ENCODE measurements at regions not wholly inside any gene's neighbourhood (a gene's known extent, or its start where the extent isn't known, plus 50 kb on each side); places are given as distances from the start of the nearest gene placed in this dataset.

DNA sequence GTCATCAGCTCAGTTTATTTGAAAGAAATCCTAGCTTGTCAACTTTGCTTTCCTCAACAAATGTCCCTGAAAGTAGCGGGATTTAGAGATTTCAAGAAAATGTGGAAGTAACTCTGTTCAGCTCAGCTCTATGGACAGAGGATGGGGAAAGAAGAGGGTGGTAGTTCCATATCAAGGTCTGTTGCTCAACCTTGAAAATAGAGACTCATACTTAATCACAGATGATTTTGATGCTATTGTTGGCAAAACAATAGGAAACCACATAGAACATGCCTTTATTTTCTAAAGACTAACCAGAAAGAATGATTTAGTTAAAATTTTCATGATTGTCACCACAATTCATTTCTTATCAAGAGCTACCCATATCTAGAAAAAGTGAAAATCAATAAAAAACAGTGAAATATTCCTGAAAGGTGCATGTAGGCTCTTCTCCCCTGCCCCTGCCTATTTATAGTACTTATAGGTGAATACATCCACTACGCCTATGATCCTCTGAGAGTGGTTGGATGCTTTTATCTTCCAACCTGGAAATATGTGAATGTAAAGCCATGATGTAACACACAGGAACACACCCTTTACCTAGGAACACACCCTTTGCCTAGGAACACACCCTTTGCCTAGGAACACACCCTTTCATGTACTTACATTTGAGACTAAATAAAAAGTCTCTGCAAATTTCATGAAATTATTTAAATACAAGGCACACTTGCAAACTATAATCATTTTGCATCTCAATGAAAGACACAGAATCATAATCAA, 65.8 kb downstream of the ETAA1 start:
- TF ChIP-seq, protein P1, sequence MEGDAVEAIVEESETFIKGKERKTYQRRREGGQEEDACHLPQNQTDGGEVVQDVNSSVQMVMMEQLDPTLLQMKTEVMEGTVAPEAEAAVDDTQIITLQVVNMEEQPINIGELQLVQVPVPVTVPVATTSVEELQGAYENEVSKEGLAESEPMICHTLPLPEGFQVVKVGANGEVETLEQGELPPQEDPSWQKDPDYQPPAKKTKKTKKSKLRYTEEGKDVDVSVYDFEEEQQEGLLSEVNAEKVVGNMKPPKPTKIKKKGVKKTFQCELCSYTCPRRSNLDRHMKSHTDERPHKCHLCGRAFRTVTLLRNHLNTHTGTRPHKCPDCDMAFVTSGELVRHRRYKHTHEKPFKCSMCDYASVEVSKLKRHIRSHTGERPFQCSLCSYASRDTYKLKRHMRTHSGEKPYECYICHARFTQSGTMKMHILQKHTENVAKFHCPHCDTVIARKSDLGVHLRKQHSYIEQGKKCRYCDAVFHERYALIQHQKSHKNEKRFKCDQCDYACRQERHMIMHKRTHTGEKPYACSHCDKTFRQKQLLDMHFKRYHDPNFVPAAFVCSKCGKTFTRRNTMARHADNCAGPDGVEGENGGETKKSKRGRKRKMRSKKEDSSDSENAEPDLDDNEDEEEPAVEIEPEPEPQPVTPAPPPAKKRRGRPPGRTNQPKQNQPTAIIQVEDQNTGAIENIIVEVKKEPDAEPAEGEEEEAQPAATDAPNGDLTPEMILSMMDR (IDR thresholded peaks at IDR 0.05 in 2 of 3, conservative IDR thresholded peaks at IDR 0.05 in 1 of 3; ENCODE audit: borderline replicate concordance in 1 of 3, insufficient read depth in 1 of 3, low read depth in 2 of 3, low read length in 2 of 3): no peak
- TF ChIP-seq SIN3A (IDR thresholded peaks at IDR 0.05; ENCODE audit: low read depth): no peak
- TF ChIP-seq POLR2A (IDR thresholded peaks at IDR 0.05; ENCODE audit: borderline replicate concordance, extremely low read depth, insufficient read depth, insufficient read length): no peak
- TF ChIP-seq, protein P2, sequence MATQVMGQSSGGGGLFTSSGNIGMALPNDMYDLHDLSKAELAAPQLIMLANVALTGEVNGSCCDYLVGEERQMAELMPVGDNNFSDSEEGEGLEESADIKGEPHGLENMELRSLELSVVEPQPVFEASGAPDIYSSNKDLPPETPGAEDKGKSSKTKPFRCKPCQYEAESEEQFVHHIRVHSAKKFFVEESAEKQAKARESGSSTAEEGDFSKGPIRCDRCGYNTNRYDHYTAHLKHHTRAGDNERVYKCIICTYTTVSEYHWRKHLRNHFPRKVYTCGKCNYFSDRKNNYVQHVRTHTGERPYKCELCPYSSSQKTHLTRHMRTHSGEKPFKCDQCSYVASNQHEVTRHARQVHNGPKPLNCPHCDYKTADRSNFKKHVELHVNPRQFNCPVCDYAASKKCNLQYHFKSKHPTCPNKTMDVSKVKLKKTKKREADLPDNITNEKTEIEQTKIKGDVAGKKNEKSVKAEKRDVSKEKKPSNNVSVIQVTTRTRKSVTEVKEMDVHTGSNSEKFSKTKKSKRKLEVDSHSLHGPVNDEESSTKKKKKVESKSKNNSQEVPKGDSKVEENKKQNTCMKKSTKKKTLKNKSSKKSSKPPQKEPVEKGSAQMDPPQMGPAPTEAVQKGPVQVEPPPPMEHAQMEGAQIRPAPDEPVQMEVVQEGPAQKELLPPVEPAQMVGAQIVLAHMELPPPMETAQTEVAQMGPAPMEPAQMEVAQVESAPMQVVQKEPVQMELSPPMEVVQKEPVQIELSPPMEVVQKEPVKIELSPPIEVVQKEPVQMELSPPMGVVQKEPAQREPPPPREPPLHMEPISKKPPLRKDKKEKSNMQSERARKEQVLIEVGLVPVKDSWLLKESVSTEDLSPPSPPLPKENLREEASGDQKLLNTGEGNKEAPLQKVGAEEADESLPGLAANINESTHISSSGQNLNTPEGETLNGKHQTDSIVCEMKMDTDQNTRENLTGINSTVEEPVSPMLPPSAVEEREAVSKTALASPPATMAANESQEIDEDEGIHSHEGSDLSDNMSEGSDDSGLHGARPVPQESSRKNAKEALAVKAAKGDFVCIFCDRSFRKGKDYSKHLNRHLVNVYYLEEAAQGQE (IDR thresholded peaks at IDR 0.05; ENCODE audit: low read depth): no peak
- no peak for TF ChIP-seq POLR2AphosphoS5 (IDR thresholded peaks at IDR 0.05; ENCODE audit: low read depth, low read length)
- no peak for TF ChIP-seq EZH2 (IDR thresholded peaks at IDR 0.05)
- no peak for TF ChIP-seq SP1 (IDR thresholded peaks at IDR 0.05; ENCODE audit: low read depth)
- TF ChIP-seq, protein P3, sequence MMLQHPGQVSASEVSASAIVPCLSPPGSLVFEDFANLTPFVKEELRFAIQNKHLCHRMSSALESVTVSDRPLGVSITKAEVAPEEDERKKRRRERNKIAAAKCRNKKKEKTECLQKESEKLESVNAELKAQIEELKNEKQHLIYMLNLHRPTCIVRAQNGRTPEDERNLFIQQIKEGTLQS (IDR thresholded peaks at IDR 0.05): no peak

All from HCT116 (cell line).